Right lobe of liver (tissue), 6 donors: ENCODE measurements at regions not wholly inside any gene's neighbourhood (a gene's known extent, or its start where the extent isn't known, plus 50 kb on each side); places are given as distances from the start of the nearest gene placed in this dataset.

Source experiments
- ATAC-seq, 4 donors: fragments of 200-7000 bp; cut with Tn5 transposase; one replicate each; pipeline ENCODE4 v1.9.1; 2020; ENCODE audit warnings: mild to moderate bottlenecking in 4 of 4, moderate library complexity in 4 of 4
- DNase-seq, 3 donors: peaks; one replicate each; pipeline ENCODE4 v3.0.0-alpha.2; 2020
- H3K27ac ChIP-seq, 3 donors: fragments of 200-600 bp; one replicate each; pipeline ENCODE4 v1.8.0; 2022
- H3K27me3 ChIP-seq, 2 donors: fragments of 200-600 bp; one replicate each; pipeline ENCODE4 v1.8.0; 2022
- H3K36me3 ChIP-seq, 4 donors: fragments of 200-600 bp; sonication (generic) in 1 of 4; one replicate each; pipeline versions ENCODE4 v1.5.1 to v1.8.0; 2017 to 2022; ENCODE audit warnings: control low read depth in 1 of 4
- H3K4me1 ChIP-seq, 4 donors: fragments of 200-600 bp; sonication (generic) in 1 of 4; one replicate each; pipeline versions ENCODE4 v1.5.1 to v1.8.0; 2017 to 2022; ENCODE audit warnings: control low read depth in 1 of 4
- H3K4me3 ChIP-seq, 3 donors: fragments of 200-600 bp; one replicate each; pipeline ENCODE4 v1.8.0; 2022
- H3K9me3 ChIP-seq, 4 donors: fragments of 200-600 bp; sonication (generic) in 1 of 4; one replicate each; pipeline versions ENCODE4 v1.5.1 to v1.8.0; 2017 to 2022; ENCODE audit warnings: control low read depth in 1 of 4
- POLR2A ChIP-seq: fragments of 450-650 bp; IDR thresholded peaks from one replicate; pipeline ENCODE4 v1.6.1; 2017; ENCODE audit warnings: antibody characterized with exemption, mild to moderate bottlenecking
- WGBS: methylation state at CpG from one replicate; pipeline ENCODE4 v1.1.6; 2018; ENCODE audit warnings: low coverage, low lambda C conversion rate; ENCODE audit not compliant: insufficient coverage; ENCODE audit errors: missing lambda C conversion rate; 5-methylcytosine and 5-hydroxymethylcytosine counted together
- intact Hi-C, 2 donors: fragments of 100-400 bp; cut with DNase I; formaldehyde crosslinking; loops; one replicate each; pipeline versions ENCODE4 v1.11.2 to v1.14.1; 2022
- TF ChIP-seq, protein P1 (sequence below), 4 donors: fragments of 200-600 bp in 3 of 4; fragments of 450-650 bp in 1 of 4; IDR thresholded peaks; one replicate each; pipeline versions ENCODE4 v1.5.1 to v1.8.0; 2016 to 2022; ENCODE audit warnings: antibody characterized with exemption in 4 of 4, mild to moderate bottlenecking in 2 of 4
- donor health status: DM: no; HTN: yes; CAD: no.
- donor health status: DM: no; HTN: no; CAD: no.
- donor health status: DM: no; HTN: no; CAD: no.
- donor health status: DM: no; HTN: yes; CAD: no.
- donor health status: DM: no; HTN: yes; CAD: no.

DNA sequence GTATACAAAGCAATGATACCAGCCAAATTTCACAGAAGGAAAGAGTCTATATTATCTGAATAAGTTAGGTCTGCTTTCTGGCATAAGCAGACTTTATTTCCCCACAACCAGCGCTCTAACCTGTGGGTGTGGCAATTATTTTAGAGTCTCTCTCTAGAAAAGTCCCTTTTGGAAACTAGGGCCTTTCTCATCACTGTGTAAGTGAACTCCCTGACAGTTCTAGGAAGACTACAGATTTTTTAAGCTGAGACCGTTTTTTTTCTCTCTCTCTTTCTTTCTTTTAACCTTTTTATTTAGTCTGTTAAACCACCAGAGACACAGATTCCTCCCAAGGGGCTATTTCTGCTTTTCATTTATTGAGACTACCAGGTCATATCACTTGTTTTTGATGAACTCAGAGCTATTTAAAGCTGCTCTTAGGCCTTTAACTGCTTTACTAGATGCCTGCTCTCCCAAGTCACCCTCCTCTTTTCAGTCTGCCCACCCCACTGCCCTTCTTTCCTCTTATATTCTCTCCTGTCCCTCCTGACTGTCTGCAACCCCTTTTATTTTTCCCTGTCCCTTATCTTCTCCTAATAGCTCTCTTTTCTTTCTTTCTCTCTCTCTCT, 69.2 kb upstream of the ARHGAP5 start:
- DNase-seq (no peak), ATAC-seq (no peak)
- 53% methylated on average over 2 of the region's 2 CpGs for WGBS
- no peaks in the 10 kb centered on the region for H3K27me3 ChIP-seq
- no peak overlapping the region for H3K27ac ChIP-seq
- no peak overlapping the region for H3K4me3 ChIP-seq
- TF ChIP-seq, protein P1, sequence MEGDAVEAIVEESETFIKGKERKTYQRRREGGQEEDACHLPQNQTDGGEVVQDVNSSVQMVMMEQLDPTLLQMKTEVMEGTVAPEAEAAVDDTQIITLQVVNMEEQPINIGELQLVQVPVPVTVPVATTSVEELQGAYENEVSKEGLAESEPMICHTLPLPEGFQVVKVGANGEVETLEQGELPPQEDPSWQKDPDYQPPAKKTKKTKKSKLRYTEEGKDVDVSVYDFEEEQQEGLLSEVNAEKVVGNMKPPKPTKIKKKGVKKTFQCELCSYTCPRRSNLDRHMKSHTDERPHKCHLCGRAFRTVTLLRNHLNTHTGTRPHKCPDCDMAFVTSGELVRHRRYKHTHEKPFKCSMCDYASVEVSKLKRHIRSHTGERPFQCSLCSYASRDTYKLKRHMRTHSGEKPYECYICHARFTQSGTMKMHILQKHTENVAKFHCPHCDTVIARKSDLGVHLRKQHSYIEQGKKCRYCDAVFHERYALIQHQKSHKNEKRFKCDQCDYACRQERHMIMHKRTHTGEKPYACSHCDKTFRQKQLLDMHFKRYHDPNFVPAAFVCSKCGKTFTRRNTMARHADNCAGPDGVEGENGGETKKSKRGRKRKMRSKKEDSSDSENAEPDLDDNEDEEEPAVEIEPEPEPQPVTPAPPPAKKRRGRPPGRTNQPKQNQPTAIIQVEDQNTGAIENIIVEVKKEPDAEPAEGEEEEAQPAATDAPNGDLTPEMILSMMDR (IDR thresholded peaks at IDR 0.05) = no peak
- no peak for TF ChIP-seq POLR2A
- intact Hi-C loops = no loop called here
- no peaks in the 10 kb centered on the region for H3K9me3 ChIP-seq
- no peaks in the 10 kb centered on the region for H3K4me1 ChIP-seq
- H3K36me3 ChIP-seq = no peaks in the 10 kb centered on the region

DNA sequence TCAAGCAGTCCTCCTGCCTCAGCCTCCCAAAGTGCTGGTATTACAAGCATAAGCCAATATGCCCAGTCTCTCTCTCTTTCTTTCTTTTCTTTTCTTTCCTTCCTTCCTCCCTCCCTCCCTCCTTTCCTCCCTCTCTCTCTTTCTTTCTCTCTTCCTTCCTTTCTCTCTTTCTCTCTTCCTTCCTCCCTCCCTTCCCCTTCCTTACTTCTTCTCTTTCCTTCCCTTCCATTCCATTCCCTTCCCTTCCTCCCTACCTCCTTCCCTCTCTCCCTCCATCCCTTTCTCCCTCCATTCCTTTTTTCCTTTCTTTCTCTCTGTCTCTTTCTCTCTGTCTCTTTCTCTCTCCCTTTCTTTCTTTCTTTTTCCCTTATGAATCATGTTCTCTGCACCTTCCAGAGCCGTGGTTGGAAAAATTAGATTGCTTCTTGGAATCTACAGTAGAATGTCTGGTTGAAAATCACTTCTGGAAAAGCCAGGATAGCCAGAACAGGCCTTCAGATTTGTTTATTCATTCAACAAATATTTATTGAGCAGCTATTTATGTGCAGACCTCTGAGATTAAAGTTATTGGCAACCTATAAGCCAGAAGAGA, 68.4 kb upstream of the ARHGAP5 start:
- 100% methylated on average over 1 of the region's 1 CpG for WGBS
- ATAC-seq (no peak), DNase-seq (no peak)
- Histone ChIP-seq H3K27me3 (no peaks in the 10 kb centered on the region), H3K27ac (no peak overlapping the region), H3K9me3 (no peaks in the 10 kb centered on the region), H3K4me1 (no peaks in the 10 kb centered on the region), H3K36me3 (no peaks in the 10 kb centered on the region), H3K4me3 (no peak overlapping the region)
- TF ChIP-seq POLR2A = no peak
- TF ChIP-seq, protein P1 (IDR thresholded peaks at IDR 0.05) = no peak
- intact Hi-C loops = no loop called here

DNA sequence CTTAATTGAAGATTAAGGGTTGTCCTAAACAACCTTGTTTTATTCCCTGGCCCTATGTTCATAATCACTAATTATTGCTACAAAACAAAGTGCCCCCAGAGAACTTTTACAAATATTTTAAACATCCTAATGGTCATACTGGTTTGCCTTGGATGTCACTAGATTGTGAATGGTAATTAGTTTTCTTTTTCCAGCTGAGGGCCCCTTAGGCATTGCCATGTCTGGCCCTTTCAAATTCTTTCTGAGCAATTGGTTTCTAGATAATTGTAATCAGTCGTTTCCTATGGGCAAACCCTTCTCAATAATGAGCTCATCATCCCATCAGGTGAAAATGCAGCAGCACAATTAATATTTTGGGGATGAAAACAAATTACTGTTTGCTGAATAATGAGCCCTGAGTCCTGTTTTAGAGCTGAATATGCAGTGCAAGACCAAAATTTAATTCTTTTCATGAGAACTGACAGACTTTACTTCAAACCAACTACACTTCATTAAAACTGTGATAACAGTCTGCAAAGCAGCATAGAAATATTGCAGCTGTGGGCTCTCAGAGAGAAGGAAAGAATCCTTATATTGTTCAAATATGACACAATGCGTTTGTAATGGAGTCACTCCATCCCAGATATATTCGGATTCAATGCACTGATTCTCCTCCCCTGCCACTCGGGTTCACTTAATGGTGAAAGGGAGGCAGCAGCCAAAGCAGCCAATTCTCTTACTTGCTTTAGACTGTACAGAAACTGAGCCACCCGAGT, 67.7 kb upstream of the ARHGAP5 start:
- TF ChIP-seq, protein P1 (IDR thresholded peaks at IDR 0.05) = no peak
- TF ChIP-seq POLR2A = no peak
- 74% methylated on average over 4 of the region's 5 CpGs for WGBS
- Histone ChIP-seq H3K4me3 (no peak overlapping the region), H3K27ac (no peak overlapping the region), H3K27me3 (no peaks in the 10 kb centered on the region), H3K4me1 (no peaks in the 10 kb centered on the region), H3K36me3 (no peaks in the 10 kb centered on the region), H3K9me3 (no peaks in the 10 kb centered on the region)
- ATAC-seq (no peak), DNase-seq (no peak)
- intact Hi-C loops = no loop called here

DNA sequence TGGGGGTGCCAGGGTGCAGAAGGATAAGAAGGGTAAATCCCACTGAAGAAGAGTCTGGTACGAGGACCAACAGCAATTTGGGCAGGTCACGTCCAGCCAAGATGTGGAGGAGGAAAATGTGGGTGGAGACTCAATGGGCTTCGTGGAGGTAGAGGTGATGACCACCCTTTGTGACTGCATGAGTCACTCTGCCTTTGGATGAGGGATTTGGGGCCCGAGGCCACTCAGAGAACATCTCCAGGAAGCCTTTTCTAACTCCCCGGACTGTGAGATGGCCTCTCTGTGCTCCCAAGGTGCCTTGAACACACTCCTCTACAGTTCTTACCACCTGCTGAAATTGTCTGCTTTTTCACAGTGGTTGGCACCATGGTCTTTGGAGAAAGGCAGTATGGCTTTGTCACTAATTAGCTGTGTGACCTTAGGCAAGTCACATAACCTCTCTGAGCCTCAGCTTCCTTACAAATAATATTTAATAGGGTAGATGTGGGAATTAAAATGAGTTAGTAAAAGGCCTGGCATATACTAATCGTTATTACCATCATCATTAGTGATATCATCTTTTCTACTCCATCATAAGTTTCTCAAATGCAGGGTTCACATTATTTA, 67.0 kb upstream of the ARHGAP5 start:
- WGBS = 60% methylated on average over 5 of the region's 6 CpGs
- H3K9me3 ChIP-seq = no peaks in the 10 kb centered on the region
- no peaks in the 10 kb centered on the region for H3K4me1 ChIP-seq
- H3K4me3 ChIP-seq = no peak overlapping the region
- ATAC-seq (no peak), DNase-seq (no peak)
- intact Hi-C loops = no loop called here
- no peak for TF ChIP-seq POLR2A
- TF ChIP-seq, protein P1 (IDR thresholded peaks at IDR 0.05) = no peak
- H3K36me3 ChIP-seq = no peaks in the 10 kb centered on the region
- no peaks in the 10 kb centered on the region for H3K27me3 ChIP-seq
- H3K27ac ChIP-seq = no peak overlapping the region
